ENCODE measurements at regions not wholly inside any gene's neighbourhood (a gene's known extent, or its start where the extent isn't known, plus 50 kb on each side); places are given as distances from the start of the nearest gene placed in this dataset.

- TF ChIP-seq CTCF (IDR thresholded peaks at IDR 0.05; ENCODE audit: poor library complexity, severe bottlenecking) (no peak), REST (IDR thresholded peaks at IDR 0.05; ENCODE audit: borderline replicate concordance) (no peak), EZH2 (IDR thresholded peaks at IDR 0.05; ENCODE audit: borderline replicate concordance, insufficient read depth, low read length, poor library complexity, severe bottlenecking) (no peak), POLR2AphosphoS5 (IDR thresholded peaks at IDR 0.05) (no peak), EP300 (conservative IDR thresholded peaks at IDR 0.05; ENCODE audit: poor library complexity, severe bottlenecking) (no peak), SMC3 (conservative IDR thresholded peaks at IDR 0.05; ENCODE audit: poor library complexity) (no peak), RAD21 (conservative IDR thresholded peaks at IDR 0.05) (no peak)
Observed at GRCh38 chr18:22337833-22338232, 79.9 kb downstream of the CTAGE1 start.

Measured in neural cell (in vitro differentiated cells).